IMR-90 (cell line): ENCODE measurements at regions not wholly inside any gene's neighbourhood (a gene's known extent, or its start where the extent isn't known, plus 50 kb on each side); places are given as distances from the start of the nearest gene placed in this dataset.

Experiments used
- ATAC-seq: fragments of 200-7000 bp; cut with Tn5 transposase; 2 replicates; pipeline ENCODE4 v1.9.1; 2020; ENCODE audit warnings: low read depth, mild to moderate bottlenecking, moderate library complexity
- BruUV-seq: library from RNA; stranded (reverse); fragments of 400-500 nt; replicated peaks from 2 replicates; lab custom pipeline; 2021; lab: Mats Ljungman, UMichigan
- CTCF ChIA-PET: fragments of 300-600 bp; formaldehyde crosslinking; extraction: SDS; loops from one replicate; lab custom pipeline; 2021; ENCODE audit warnings: antibody characterized with exemption; lab: Yijun Ruan, JAX
- POLR2A ChIA-PET: fragments of 300-600 bp; sonication (Branson Sonifier 250); formaldehyde crosslinking; loops from one replicate; lab custom pipeline; 2022; ENCODE audit warnings: antibody characterized with exemption; ENCODE audit not compliant: unreplicated experiment; lab: Charles Lee
- DNase-seq: peaks from one replicate; pipeline ENCODE4 v3.0.0; 2013
- H2AFZ ChIP-seq: replicated peaks from 2 replicates; pipeline ENCODE3; 2013; ENCODE audit warnings: low read length, mild to moderate bottlenecking; ENCODE audit not compliant: poor library complexity
- H2AK5ac ChIP-seq: 2 replicates; pipeline ENCODE4 v1.6.1; 2013; ENCODE audit warnings: low read depth, low read length, inconsistent platforms
- H2AK9ac ChIP-seq: replicated peaks from 2 replicates; pipeline ENCODE3; 2013; ENCODE audit warnings: mild to moderate bottlenecking, low read depth, low read length, moderate library complexity; ENCODE audit not compliant: poor library complexity
- H2BK120ac ChIP-seq: 2 replicates; pipeline ENCODE4 v1.6.1; 2013; ENCODE audit warnings: low read depth, low read length, inconsistent platforms
- H2BK15ac ChIP-seq: 3 replicates; pipeline ENCODE4 v1.6.1; 2013; ENCODE audit warnings: low read depth, low read length, inconsistent platforms
- H2BK20ac ChIP-seq: 2 replicates; pipeline ENCODE4 v1.6.1; 2013; ENCODE audit warnings: low read depth, mild to moderate bottlenecking, inconsistent platforms, low read length, moderate library complexity
- H2BK5ac ChIP-seq: 2 replicates; pipeline ENCODE4 v1.6.1; 2013; ENCODE audit warnings: mild to moderate bottlenecking, low read depth, low read length, inconsistent platforms; ENCODE audit not compliant: poor library complexity, severe bottlenecking
- H3K14ac ChIP-seq: replicated peaks from 2 replicates; pipeline ENCODE4 v1.6.1; 2013; ENCODE audit warnings: low read depth, low read length, inconsistent platforms
- H3K18ac ChIP-seq: 2 replicates; pipeline ENCODE4 v1.6.1; 2013; ENCODE audit warnings: low read depth, low read length, control low read depth
- H3K23ac ChIP-seq: 2 replicates; pipeline ENCODE4 v1.6.1; 2013; ENCODE audit warnings: low read depth, low read length, inconsistent platforms
- H3K27ac ChIP-seq: 2 replicates; pipeline ENCODE4 v1.5.1; 2013; ENCODE audit warnings: mild to moderate bottlenecking, control low read depth, low read length; ENCODE audit not compliant: insufficient read depth
- H3K27me3 ChIP-seq: 2 replicates; pipeline ENCODE4 v1.6.1; 2013; ENCODE audit warnings: low read length; ENCODE audit not compliant: control insufficient read depth, insufficient read depth
- H3K36me3 ChIP-seq: 2 replicates; pipeline ENCODE4 v1.6.1; 2013; ENCODE audit warnings: low read length, mixed read lengths; ENCODE audit not compliant: control insufficient read depth, insufficient read depth
- H3K4ac ChIP-seq: 2 replicates; pipeline ENCODE4 v1.6.1; 2013; ENCODE audit warnings: low read depth, low read length, inconsistent platforms
- H3K4me1 ChIP-seq: 2 replicates; pipeline ENCODE4 v1.6.1; 2013; ENCODE audit warnings: low read length, mixed read lengths; ENCODE audit not compliant: control insufficient read depth, insufficient read depth
- H3K4me2 ChIP-seq: 2 replicates; pipeline ENCODE4 v1.6.1; 2013; ENCODE audit warnings: low read depth, mild to moderate bottlenecking, control low read depth, low read length, moderate library complexity
- H3K4me3 ChIP-seq: 2 replicates; pipeline ENCODE4 v1.5.1; 2013; ENCODE audit warnings: low read depth, mild to moderate bottlenecking, control low read depth, low read length, moderate library complexity; ENCODE audit not compliant: insufficient read depth
- H3K56ac ChIP-seq: 2 replicates; pipeline ENCODE4 v1.6.1; 2013; ENCODE audit warnings: low read length, inconsistent platforms; ENCODE audit not compliant: insufficient read depth; ENCODE audit errors: extremely low read depth
- H3K79me1 ChIP-seq, 2 experiments: 2 replicates each; pipeline ENCODE4 v1.6.1; 2013; ENCODE audit warnings: low read length in 2 of 2, inconsistent platforms in 1 of 2, low read depth in 1 of 2
- H3K9ac ChIP-seq: 2 replicates; pipeline ENCODE4 v1.6.1; 2013; ENCODE audit warnings: low read depth, low read length, control low read depth
- H3K9me1 ChIP-seq: 2 replicates; pipeline ENCODE4 v1.6.1; 2013; ENCODE audit warnings: low read length, inconsistent platforms; ENCODE audit not compliant: insufficient read depth
- H3K9me3 ChIP-seq: 2 replicates; pipeline ENCODE4 v1.6.1; 2013; ENCODE audit warnings: low read length; ENCODE audit not compliant: control insufficient read depth, insufficient read depth
- H4K20me1 ChIP-seq: 2 replicates; pipeline ENCODE4 v1.6.1; 2013; ENCODE audit warnings: low read length, inconsistent platforms; ENCODE audit not compliant: insufficient read depth
- H4K5ac ChIP-seq: 2 replicates; pipeline ENCODE4 v1.6.1; 2013; ENCODE audit warnings: mild to moderate bottlenecking, low read depth, low read length, control low read depth
- H4K8ac ChIP-seq, 2 experiments: 2 replicates each; pipeline ENCODE4 v1.6.1; 2013; ENCODE audit warnings: low read depth in 2 of 2, low read length in 2 of 2, control low read depth in 1 of 2, inconsistent platforms in 1 of 2
- H4K91ac ChIP-seq: 2 replicates; pipeline ENCODE4 v1.6.1; 2013; ENCODE audit warnings: low read depth, low read length, inconsistent platforms; ENCODE audit not compliant: insufficient read depth
- BHLHE40 ChIP-seq: fragments of 150-350 bp; IDR thresholded peaks from 2 replicates; pipeline ENCODE4 v1.6.1; 2016; ENCODE audit warnings: mild to moderate bottlenecking, low read depth, low read length
- CEBPB ChIP-seq: IDR thresholded peaks from 2 replicates; pipeline ENCODE4 v1.6.1; 2012; ENCODE audit warnings: low read depth, low read length, improper control_type of control experiment
- CHD1 ChIP-seq: IDR thresholded peaks from 2 replicates; pipeline ENCODE4 v1.6.1; 2012; ENCODE audit warnings: low read depth, low read length, improper control_type of control experiment
- CTCF ChIP-seq: conservative IDR thresholded peaks from 2 replicates; pipeline ENCODE4 v1.5.1; 2012; ENCODE audit warnings: mild to moderate bottlenecking, low read depth, low read length, improper control_type of control experiment
- ELK1 ChIP-seq: fragments of 150-350 bp; IDR thresholded peaks from 2 replicates; pipeline ENCODE4 v1.6.1; 2016; ENCODE audit warnings: low read depth, mild to moderate bottlenecking, low read length, moderate library complexity, borderline replicate concordance
- FOS ChIP-seq: fragments of 150-350 bp; IDR thresholded peaks from 2 replicates; pipeline ENCODE4 v1.6.1; 2016; ENCODE audit warnings: low read depth, low read length
- MAFK ChIP-seq: IDR thresholded peaks from 2 replicates; pipeline ENCODE4 v1.6.1; 2012; ENCODE audit warnings: low read depth, low read length, improper control_type of control experiment
- MAZ ChIP-seq: IDR thresholded peaks from 2 replicates; pipeline ENCODE4 v1.6.1; 2012; ENCODE audit warnings: low read depth, mild to moderate bottlenecking, low read length, improper control_type of control experiment, moderate library complexity, borderline replicate concordance
- MXI1 ChIP-seq: IDR thresholded peaks from 2 replicates; pipeline ENCODE4 v1.6.1; 2012; ENCODE audit warnings: low read depth, mild to moderate bottlenecking, low read length, moderate library complexity, borderline replicate concordance
- NFE2L2 ChIP-seq: fragments of 150-350 bp; IDR thresholded peaks from 2 replicates; pipeline ENCODE4 v1.6.1; 2016; ENCODE audit warnings: low read depth, mild to moderate bottlenecking, low read length
- POLR2A ChIP-seq: IDR thresholded peaks from 2 replicates; pipeline ENCODE4 v1.6.1; 2012; ENCODE audit warnings: mild to moderate bottlenecking, low read depth, low read length
- RAD21 ChIP-seq: IDR thresholded peaks from 2 replicates; pipeline ENCODE4 v1.6.1; 2012; ENCODE audit warnings: low read length, improper control_type of control experiment
- RCOR1 ChIP-seq: IDR thresholded peaks from 2 replicates; pipeline ENCODE4 v1.6.1; 2012; ENCODE audit warnings: mild to moderate bottlenecking, low read length, improper control_type of control experiment; ENCODE audit not compliant: insufficient replicate concordance
- RFX5 ChIP-seq: IDR thresholded peaks from 2 replicates; pipeline ENCODE4 v1.8.0; 2012; ENCODE audit warnings: low read depth, mild to moderate bottlenecking, low read length, moderate library complexity
- SMC3 ChIP-seq: fragments of 150-350 bp; IDR thresholded peaks from 2 replicates; pipeline ENCODE4 v1.6.1; 2016; ENCODE audit warnings: low read depth, mild to moderate bottlenecking, antibody characterized with exemption, low read length, moderate library complexity
- USF2 ChIP-seq: fragments of 150-350 bp; IDR thresholded peaks from 2 replicates; pipeline ENCODE4 v1.6.1; 2017; ENCODE audit warnings: mild to moderate bottlenecking, antibody characterized with exemption, low read length, low read depth
- WGBS, 2 experiments: methylation state at CpG; one replicate each; pipeline versions ENCODE4 v1.1.5 to v1.1.7; 2013; ENCODE audit warnings: missing lambda C conversion rate in 2 of 2; ENCODE audit not compliant: insufficient read length in 1 of 2; ENCODE audit errors: extremely low coverage in 2 of 2; 5-methylcytosine and 5-hydroxymethylcytosine counted together
- dilution Hi-C: fragments of 300-500 bp; cut with HindIII; formaldehyde crosslinking; loops from one replicate; pipeline ENCODE4 v1.14.3; 2018; ENCODE audit warnings: low sequenced_read_pairs; ENCODE audit not compliant: unreplicated experiment
- in situ Hi-C: fragments of 300-500 bp; cut with MboI; formaldehyde crosslinking; loops from 3 replicates; pipeline ENCODE4 v1.14.3; 2019; ENCODE audit warnings: low sequenced_read_pairs, inconsistent platforms, mixed read lengths
- intact Hi-C: fragments of 100-400 bp; cut with micrococcal nuclease; formaldehyde crosslinking; loops from 2 replicates; pipeline ENCODE4 v1.10.0; 2022

GRCh38 chr5:54927097-54927746 is 58.2 kb downstream of the ESM1 start:
- H3K9me3 ChIP-seq, result peaks cover 12% of the 10 kb centered on the region
- no peak overlapping the region for H4K8ac ChIP-seq
- no peak overlapping the region for H2BK120ac ChIP-seq
- H3K56ac ChIP-seq, result no peak overlapping the region
- intact Hi-C loops (no loop called here), in situ Hi-C loops (no loop called here), dilution Hi-C loops (loop anchor here (25.0 kb wide), 1 partner anchor 210 kb away; no protein-coding TSS in a partner anchor)
- H2AFZ ChIP-seq, result no peak overlapping the region
- no peak overlapping the region for H3K18ac ChIP-seq
- no peak for TF ChIP-seq MAZ
- TF ChIP-seq MAFK, result no peak
- no peak for TF ChIP-seq POLR2A
- no peak for TF ChIP-seq CEBPB
- no peak for TF ChIP-seq FOS
- no peak for TF ChIP-seq CTCF
- TF ChIP-seq SMC3, result no peak
- TF ChIP-seq BHLHE40, result no peak
- TF ChIP-seq RFX5, result no peak
- no peak for TF ChIP-seq MXI1
- TF ChIP-seq NFE2L2, result no peak
- no peak for TF ChIP-seq RAD21
- TF ChIP-seq ELK1, result no peak
- no peak for TF ChIP-seq CHD1
- TF ChIP-seq RCOR1, result no peak
- no peak for TF ChIP-seq USF2
- H2BK15ac ChIP-seq, result no peak overlapping the region
- H3K27me3 ChIP-seq, result peaks cover 36% of the 10 kb centered on the region
- H3K23ac ChIP-seq, result no peak overlapping the region
- no peak overlapping the region for H3K4ac ChIP-seq
- BruUV-seq, result no TSS peak
- H3K9ac ChIP-seq, result no peak overlapping the region
- no peak overlapping the region for H3K4me3 ChIP-seq
- no peaks in the 10 kb centered on the region for H4K20me1 ChIP-seq
- no peak overlapping the region for H2AK5ac ChIP-seq
- no peak overlapping the region for H3K27ac ChIP-seq
- no peak overlapping the region for H2BK20ac ChIP-seq
- no peak overlapping the region for H3K14ac ChIP-seq
- no peak overlapping the region for H2AK9ac ChIP-seq
- no peaks in the 10 kb centered on the region for H3K9me1 ChIP-seq
- no peaks in the 10 kb centered on the region for H3K4me1 ChIP-seq
- no peaks in the 10 kb centered on the region for H3K36me3 ChIP-seq
- no peak overlapping the region for H4K91ac ChIP-seq
- H3K4me2 ChIP-seq, result no peak overlapping the region
- 60% methylated on average over 1 of the region's 4 CpGs; no CpG with 5 or more reads in 1 of the 2 experiments for WGBS, 2 experiments
- H2BK5ac ChIP-seq, result no peak overlapping the region
- CTCF ChIA-PET, result no interaction called here
- no peaks in the 10 kb centered on the region for H3K79me1 ChIP-seq
- no peak for ATAC-seq
- POLR2A ChIA-PET, result no interaction called here
- no peak for DNase-seq
- no peak overlapping the region for H4K5ac ChIP-seq
